ENCODE measurements at regions not wholly inside any gene's neighbourhood (a gene's known extent, or its start where the extent isn't known, plus 50 kb on each side); places are given as distances from the start of the nearest gene placed in this dataset.

DNA sequence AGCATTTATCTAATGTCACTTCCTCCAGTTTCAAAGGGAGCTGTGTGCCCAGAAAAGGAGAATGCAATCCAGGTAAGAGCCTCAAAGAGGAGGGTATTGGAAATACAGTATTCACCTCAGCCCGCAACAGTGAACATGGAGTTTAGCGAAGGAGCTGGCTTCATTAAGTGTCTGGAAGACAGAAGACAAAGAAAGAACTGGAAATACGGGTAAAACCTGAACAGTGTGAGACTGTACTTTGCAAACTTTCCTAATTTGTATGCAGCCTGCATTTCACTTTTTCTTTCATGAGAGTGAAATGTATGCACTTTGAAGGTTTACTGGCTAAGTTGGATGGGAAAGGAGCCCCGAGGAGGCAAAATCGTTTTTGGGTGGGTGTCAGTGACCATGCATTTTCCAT, 478.4 kb downstream of the HS3ST3B1 start:
- 93 to 95% methylated on average over 3 to 5 of the region's 5 CpGs for WGBS, 2 experiments (ENCODE audit: insufficient coverage in 1 of 2, insufficient read length in 1 of 2)
- no peak for TF ChIP-seq CTCF (conservative IDR thresholded peaks at IDR 0.05)
- H3K4me3 ChIP-seq (ENCODE audit: low read length), result no peak overlapping the region

DNA sequence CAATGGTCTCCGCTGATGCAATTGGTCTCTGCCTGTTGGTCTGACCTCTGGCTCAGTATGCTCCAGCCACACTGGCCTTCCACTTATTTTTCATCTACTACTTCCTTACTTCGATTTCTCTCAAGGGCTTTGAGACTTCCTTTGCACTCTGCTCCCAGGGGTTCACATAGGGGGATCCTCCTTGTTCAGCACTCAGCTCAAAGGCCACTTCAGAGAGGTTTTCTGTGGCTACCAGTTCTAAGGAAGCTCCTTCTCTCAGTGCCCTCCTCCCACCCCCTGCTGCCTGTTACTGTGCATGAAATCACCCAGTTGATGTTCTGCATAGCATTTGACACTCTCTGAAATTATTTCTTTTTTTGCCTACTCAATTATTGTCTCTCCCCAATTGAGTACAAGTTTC, 476.4 kb downstream of the HS3ST3B1 start:
- no peak for TF ChIP-seq CTCF (conservative IDR thresholded peaks at IDR 0.05)
- H3K27me3 ChIP-seq (ENCODE audit: control insufficient read depth, insufficient read depth, low read length, poor library complexity, severe bottlenecking), result no peaks in the 10 kb centered on the region
- no peak overlapping the region for H3K4me3 ChIP-seq (ENCODE audit: low read length)
- H3K4me3 Mint-ChIP-seq, result no peak overlapping the region
- no peak overlapping the region for H3K27ac Mint-ChIP-seq
- peaks cover 11% of the 10 kb centered on the region for H3K9me3 ChIP-seq (ENCODE audit: control insufficient read depth, low read length)
- 71 to 77% methylated on average over 2 of the region's 2 CpGs for WGBS, 2 experiments (ENCODE audit: insufficient coverage in 1 of 2, insufficient read length in 1 of 2)
- peaks cover 10% of the 10 kb centered on the region for H3K4me1 ChIP-seq (ENCODE audit: control insufficient read depth, insufficient read depth, low read length)
- H3K9ac ChIP-seq (ENCODE audit: extremely low read depth, low read length, poor library complexity, severe bottlenecking), result no peak overlapping the region
- H3K4me1 Mint-ChIP-seq, result peaks cover 30% of the 10 kb centered on the region
- peaks cover 3% of the 10 kb centered on the region for H3K9me3 Mint-ChIP-seq
- DNase-seq, result no peak
- H3K36me3 Mint-ChIP-seq (ENCODE audit: low read depth), result no peaks in the 10 kb centered on the region
- peaks cover 3% of the 10 kb centered on the region for H3K27me3 Mint-ChIP-seq (ENCODE audit: insufficient read depth)
- no peaks in the 10 kb centered on the region for H3K36me3 ChIP-seq (ENCODE audit: control insufficient read depth, insufficient read depth, low read length)
- no peak overlapping the region for H3K27ac ChIP-seq (ENCODE audit: low read depth, low read length)

More for the DNA sequence above, 478.4 kb downstream of the HS3ST3B1 start:
- Histone ChIP-seq H3K27ac (ENCODE audit: low read depth, low read length) (peak overlapping the region; percentile 90), H3K36me3 (ENCODE audit: control insufficient read depth, insufficient read depth, low read length) (no peaks in the 10 kb centered on the region), H3K4me1 (ENCODE audit: control insufficient read depth, insufficient read depth, low read length) (peaks cover 10% of the 10 kb centered on the region), H3K9me3 (ENCODE audit: control insufficient read depth, low read length) (peaks cover 10% of the 10 kb centered on the region), H3K27me3 (ENCODE audit: control insufficient read depth, insufficient read depth, low read length, poor library complexity, severe bottlenecking) (no peaks in the 10 kb centered on the region), H3K9ac (ENCODE audit: extremely low read depth, low read length, poor library complexity, severe bottlenecking) (no peak overlapping the region)
- Mint-ChIP-seq H3K27me3 (ENCODE audit: insufficient read depth) (peaks cover 3% of the 10 kb centered on the region), H3K4me1 (peaks cover 34% of the 10 kb centered on the region), H3K36me3 (ENCODE audit: low read depth) (no peaks in the 10 kb centered on the region), H3K27ac (no peak overlapping the region), H3K9me3 (peaks cover 10% of the 10 kb centered on the region), H3K4me3 (no peak overlapping the region)
- DNase-seq, result no peak

- no peak overlapping the region for H3K27ac Mint-ChIP-seq
- Histone ChIP-seq H3K4me1 (ENCODE audit: control insufficient read depth, insufficient read depth, low read length) (peaks cover 10% of the 10 kb centered on the region), H3K9ac (ENCODE audit: extremely low read depth, low read length, poor library complexity, severe bottlenecking) (no peak overlapping the region), H3K9me3 (ENCODE audit: control insufficient read depth, low read length) (peaks cover 11% of the 10 kb centered on the region), H3K4me3 (ENCODE audit: low read length) (no peak overlapping the region), H3K27ac (ENCODE audit: low read depth, low read length) (no peak overlapping the region), H3K36me3 (ENCODE audit: control insufficient read depth, insufficient read depth, low read length) (no peaks in the 10 kb centered on the region), H3K27me3 (ENCODE audit: control insufficient read depth, insufficient read depth, low read length, poor library complexity, severe bottlenecking) (no peaks in the 10 kb centered on the region)
- H3K36me3 Mint-ChIP-seq (ENCODE audit: low read depth), result no peaks in the 10 kb centered on the region
- WGBS, 2 experiments (ENCODE audit: insufficient coverage in 1 of 2, insufficient read length in 1 of 2), result 96 to 100% methylated on average over 1 of the region's 1 CpG
- H3K4me1 Mint-ChIP-seq, result peaks cover 30% of the 10 kb centered on the region
- DNase-seq, result no peak
- H3K4me3 Mint-ChIP-seq, result no peak overlapping the region
- H3K9me3 Mint-ChIP-seq, result peaks cover 3% of the 10 kb centered on the region
- no peak for TF ChIP-seq CTCF (conservative IDR thresholded peaks at IDR 0.05)
- peaks cover 3% of the 10 kb centered on the region for H3K27me3 Mint-ChIP-seq (ENCODE audit: insufficient read depth)
Measured at GRCh38 chr17:14776791-14777190, 475.9 kb downstream of the HS3ST3B1 start.
